CD4-positive, alpha-beta T cell treated with Interleukin-15 for 4 hours (primary cell): ENCODE measurements at regions not wholly inside any gene's neighbourhood (a gene's known extent, or its start where the extent isn't known, plus 50 kb on each side); places are given as distances from the start of the nearest gene placed in this dataset.
"Not testable (repeated sequence)": the region's sequence is repeated elsewhere in the genome, so short reads cannot be mapped to it uniquely, and the experiment has no call there.

Experiments
- DNase-seq: peaks from one replicate; pipeline ENCODE4 v3.0.0-alpha.2; 2020; ENCODE audit warnings: low spot score

GRCh38 chr9:87375397-87376073, 122.1 kb upstream of the DAPK1 start:
- DNase-seq = no peak

DNA sequence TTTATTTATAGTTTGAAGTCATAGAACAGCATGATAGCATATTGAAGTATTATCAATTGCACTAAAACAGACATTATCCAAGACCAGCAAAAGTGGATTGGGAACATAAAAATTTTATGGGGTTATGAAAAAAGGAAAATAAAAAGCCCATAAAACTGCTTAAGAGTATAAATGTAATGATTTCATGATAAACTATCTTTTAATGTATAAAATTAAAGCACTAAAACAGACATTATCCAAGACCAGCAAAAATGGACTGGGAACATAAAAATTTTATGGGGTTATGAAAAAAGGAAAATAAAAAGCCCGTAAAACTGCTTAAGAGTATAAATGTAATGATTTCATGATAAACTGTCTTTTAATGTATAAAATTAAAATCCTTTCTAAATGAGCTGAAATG, 119.0 kb upstream of the DAPK1 start:
- no peak for DNase-seq

DNA sequence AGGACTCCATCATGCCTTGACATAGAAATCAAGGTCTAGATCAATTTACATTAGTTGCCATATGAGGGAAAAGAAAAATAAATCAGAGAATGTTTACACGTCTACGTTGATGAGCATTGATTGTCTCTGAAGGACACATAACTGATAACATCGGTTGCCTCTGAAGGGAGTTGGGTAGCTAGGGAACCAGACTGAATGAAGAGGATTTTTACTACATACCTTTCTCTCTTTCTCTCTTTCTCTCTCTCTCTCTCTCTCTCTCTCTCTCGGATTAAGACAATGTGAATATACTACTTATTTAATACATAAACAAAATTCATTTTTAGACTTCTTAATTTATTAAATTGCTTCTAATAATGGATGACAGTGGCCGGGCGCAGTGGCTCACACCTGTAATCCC, 118.4 kb upstream of the DAPK1 start:
- no peak for DNase-seq

DNA sequence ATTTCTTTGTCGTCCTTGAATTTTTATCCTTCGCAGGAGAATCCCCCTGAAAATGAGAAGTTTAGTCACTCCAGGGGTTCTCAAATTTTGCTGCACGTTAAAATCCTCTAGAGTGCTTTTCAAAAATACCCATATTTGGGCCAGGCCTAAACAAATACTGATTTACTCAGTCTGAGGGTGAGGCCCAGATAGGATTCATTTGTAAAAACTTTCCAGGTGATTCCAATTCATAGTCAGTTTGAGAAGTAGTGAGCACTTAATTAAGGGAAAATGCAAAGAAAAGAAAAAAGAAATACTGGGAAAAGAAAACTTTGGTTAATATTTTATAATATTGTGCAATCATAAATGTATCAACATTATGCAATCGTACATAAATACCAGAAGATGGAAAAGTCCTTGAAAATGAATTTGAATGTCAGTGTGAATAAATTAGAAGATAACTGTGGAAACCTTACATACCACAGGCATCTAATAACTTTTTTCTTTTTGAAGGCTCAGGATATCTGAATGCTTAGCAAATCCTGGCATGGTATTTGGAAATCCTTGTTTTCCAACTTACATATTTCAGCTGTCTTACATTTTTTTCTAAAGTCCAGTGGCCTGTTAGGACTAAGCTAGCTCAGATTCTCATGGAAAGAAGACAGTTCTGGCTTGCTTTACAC, 116.5 kb upstream of the DAPK1 start:
- DNase-seq = no peak

DNA sequence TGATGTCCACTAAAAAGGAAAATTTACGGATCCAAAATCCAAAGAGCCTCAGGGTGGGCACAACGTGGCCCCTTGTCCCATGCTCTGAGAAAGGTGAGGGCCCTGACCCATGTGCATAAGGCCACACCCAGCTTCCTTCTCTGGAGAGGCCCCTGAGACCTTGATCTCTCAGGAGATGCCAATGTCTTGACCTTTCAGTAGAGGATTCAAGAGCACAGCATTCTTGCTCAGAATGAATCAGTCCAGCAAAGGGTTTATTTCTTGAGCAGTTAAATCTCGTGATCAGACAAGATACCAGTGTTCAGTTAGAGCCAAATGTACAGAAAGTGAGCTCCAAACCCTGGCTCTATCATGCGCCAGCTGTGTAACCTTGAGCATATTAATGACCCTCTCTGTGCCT, 115.9 kb upstream of the DAPK1 start:
- DNase-seq = no peak

DNA sequence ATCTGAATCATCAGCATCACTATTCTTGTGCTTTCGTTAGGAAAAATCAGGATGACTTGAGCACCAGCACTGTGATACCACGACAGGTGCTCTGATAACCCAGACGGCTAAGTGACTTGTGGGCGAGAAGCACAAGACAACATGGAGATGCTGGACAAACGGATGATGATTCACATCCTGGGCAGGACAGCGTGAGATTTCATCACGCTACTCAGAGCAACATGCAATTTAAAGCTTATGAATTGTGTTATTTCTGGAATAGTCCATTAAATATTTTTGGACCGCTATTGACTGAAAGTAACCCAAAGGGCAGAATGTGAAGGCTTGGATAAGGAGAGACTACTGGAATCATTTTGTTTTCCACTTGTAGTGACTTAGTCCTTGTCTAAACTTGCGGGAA, 114.8 kb upstream of the DAPK1 start:
- no peak for DNase-seq

DNA sequence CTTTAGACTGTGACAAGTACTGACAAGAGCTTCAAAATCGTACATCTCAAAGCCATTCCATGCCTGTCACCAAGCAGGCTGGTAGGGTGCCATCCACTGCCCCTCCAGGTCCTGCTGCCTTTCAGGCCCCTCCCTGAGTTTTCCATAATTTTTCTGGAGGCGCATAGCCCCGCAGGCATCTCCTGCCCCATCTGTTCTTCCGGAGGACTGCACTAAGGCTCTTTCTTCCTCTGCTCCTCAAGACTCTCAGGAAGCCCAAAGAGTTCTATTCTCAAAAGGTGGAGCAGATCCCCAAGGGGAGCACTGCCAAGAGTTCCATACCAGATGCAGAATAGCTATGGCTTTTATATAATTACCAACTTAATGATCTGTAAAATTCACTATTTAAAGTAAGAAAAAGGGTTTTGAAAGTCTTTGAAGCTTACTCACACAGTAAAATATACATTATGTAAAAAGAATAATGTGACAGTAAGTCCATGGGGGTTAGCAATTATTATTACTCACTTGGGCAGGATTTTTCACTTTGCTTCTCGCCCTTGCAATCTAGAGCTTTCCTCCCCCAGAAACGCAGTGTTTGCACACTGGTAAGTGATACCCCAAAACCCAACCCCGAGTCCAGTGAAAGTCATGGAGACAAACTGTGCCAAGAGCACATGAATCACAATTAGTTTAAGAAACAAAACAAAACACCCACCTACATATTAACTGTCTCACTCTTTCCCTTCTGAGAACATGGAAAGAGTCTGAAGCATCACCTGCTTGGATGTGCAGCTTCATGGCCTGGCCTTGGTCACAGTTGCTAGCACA, 114.1 kb upstream of the DAPK1 start:
- no peak for DNase-seq

- no peak for DNase-seq
Observed at GRCh38 chr9:87386490-87387025, 111.1 kb upstream of the DAPK1 start.

- no peak for DNase-seq
Observed at GRCh38 chr9:87387351-87388011, 110.2 kb upstream of the DAPK1 start.

DNA sequence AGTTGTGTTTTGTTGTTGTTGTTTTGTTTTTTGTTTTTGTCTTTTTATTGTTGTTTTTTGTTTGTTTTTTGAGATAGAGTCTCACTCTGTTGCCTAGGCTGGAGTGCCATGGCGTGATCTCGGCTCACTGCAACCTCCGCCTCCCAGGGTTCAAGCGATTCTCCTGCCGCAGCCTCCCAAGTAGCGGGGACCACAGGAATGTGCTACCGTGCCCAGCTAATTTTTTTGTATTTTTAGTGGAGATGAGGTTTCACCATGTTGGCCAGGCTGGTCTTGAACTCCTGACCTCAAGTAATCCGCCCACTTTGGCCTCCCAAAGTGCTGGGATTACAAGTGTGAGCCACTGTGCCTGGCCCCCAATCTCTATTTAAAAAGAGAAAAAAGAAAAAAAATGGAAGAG, 109.0 kb upstream of the DAPK1 start:
- not testable (repeated sequence) for DNase-seq

- DNase-seq = no peak
Observed at GRCh38 chr9:87389936-87390335, 107.7 kb upstream of the DAPK1 start.

- no peak for DNase-seq
Observed at GRCh38 chr9:87390361-87390760, 107.3 kb upstream of the DAPK1 start.

- no peak for DNase-seq
Observed at GRCh38 chr9:87392086-87392485, 105.6 kb upstream of the DAPK1 start.

DNA sequence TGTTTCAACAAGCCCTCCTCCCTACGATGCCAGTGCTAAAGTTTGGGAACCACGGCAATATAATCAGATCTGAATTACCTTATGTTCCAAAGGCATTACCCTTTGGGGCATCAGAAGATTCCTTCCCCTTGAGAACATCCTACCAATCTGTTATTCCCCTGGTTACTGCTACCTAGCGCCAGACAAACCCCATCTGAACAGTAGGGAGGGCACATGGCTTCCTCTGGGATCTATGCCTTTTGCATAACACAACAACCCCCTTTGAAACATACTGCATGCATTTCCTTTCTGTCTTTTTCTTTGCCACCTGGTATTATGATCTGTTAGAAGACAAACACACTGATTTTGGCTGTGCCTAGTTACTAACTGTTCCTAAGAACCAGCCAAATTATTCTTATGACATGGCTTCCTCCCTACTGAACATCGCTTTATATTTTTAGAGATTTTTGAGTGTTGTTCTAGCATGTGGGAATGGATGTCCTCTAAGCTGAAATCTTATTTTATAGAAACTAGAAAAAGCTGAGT, 103.9 kb upstream of the DAPK1 start:
- no peak for DNase-seq

GRCh38 chr9:87395804-87396479, 101.7 kb upstream of the DAPK1 start:
- DNase-seq = no peak

DNA sequence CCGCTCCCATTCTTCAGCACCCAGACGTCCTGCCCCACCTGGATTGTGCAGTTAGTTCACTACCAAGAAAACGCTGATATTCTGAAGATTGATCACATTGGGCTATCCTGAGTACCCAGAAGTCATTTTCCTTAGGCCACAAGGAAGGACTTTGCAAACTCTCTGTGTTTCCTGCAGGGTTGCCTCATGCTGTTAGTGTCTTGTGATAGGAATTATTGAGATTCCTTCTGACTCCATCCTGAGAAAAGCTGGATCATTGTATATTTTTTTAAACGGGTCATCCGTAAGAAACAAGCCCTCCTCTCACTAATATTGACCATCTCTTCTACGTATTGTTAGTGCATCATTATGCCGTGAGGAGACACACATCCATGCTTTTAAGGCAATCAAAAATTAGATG, 96.0 kb upstream of the DAPK1 start:
- DNase-seq = no peak

DNA sequence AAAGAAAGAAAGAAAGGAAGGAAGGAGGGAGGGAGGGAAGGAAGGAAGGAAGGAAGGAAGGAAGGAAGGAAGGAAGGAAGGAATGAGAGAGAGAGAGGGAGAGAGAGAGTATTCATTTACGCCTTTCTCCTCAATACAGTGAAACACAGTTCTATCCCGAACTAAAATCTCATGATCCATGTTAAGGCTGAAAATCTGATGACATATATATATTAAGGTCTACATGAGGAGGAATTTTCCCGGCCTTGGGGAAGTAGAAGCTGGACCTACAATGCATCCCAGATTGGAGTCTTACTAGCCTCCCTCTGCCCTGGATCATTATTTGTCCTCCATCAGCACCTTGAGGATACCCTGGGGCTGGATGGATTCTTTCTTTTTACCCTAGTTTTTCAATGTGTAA, 95.1 kb upstream of the DAPK1 start:
- no peak for DNase-seq

- no peak for DNase-seq
Observed at GRCh38 chr9:87405677-87406542, 91.8 kb upstream of the DAPK1 start.

GRCh38 chr9:87406543-87407166, 91.0 kb upstream of the DAPK1 start:
- DNase-seq = no peak
